Stimulated activated CD4-positive, alpha-beta T cell treated with anti-CD3 and anti-CD28 coated beads, Interleukin-12 subunit alpha, Interleukin-12 subunit beta, amount 100 ng/mL, for 4 hours (primary cell): ENCODE measurements at regions not wholly inside any gene's neighbourhood (a gene's known extent, or its start where the extent isn't known, plus 50 kb on each side); places are given as distances from the start of the nearest gene placed in this dataset.
"Not testable (repeated sequence)": the region's sequence is repeated elsewhere in the genome, so short reads cannot be mapped to it uniquely, and the experiment has no call there.

ENCODE experiments used
- DNase-seq: peaks from one replicate; pipeline ENCODE4 v3.0.0-alpha.2; 2020

DNA sequence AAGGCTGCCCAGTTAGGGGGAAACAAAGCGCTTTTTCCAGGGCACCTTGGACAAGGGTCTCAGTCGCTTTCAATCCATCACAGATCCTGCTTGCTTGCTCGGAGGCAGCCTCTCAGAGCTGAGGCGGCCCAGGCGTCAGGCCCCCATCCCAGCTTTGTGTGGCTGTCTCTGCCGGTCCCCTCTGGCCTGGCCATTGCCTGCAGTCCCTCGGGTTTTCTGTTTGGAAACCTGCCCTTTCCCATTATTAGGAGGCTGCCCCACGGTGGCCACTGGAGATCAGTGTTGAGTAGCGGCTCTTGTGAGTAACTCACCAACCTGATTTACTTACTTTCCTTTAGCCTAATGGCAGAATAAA is 216.1 kb downstream of the GLRX3 start:
- no peak for DNase-seq

DNA sequence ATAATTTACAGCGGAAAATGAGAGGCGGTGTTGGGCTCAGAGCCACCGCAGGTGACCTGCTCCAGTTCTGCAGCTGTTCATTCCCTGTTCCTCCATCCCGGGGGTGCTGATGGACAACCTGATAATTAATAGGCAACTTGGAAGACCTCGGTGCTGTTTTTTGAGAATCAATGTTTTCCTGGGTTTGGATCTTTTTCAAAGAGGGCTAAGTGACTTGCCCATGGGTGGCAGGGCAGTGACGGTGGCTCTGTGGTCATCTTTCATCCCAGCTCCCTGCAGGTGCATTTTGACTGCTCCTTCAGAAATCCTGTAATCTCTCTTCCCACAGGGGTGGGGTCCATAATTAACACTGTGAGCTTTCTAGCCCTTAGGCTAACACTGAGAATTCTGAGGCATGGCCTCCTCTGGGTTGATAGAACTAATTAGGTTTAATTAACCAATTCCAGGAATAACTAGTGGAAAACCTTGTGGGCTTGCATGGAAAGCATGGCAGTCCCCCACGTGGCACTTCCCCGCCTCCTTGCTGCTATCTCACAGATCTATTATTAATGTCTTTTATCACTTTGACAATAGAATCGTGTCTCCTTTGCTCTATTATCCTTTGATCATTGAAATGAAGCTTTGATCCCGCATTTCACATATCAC is 217.9 kb downstream of the GLRX3 start:
- no peak for DNase-seq

DNA sequence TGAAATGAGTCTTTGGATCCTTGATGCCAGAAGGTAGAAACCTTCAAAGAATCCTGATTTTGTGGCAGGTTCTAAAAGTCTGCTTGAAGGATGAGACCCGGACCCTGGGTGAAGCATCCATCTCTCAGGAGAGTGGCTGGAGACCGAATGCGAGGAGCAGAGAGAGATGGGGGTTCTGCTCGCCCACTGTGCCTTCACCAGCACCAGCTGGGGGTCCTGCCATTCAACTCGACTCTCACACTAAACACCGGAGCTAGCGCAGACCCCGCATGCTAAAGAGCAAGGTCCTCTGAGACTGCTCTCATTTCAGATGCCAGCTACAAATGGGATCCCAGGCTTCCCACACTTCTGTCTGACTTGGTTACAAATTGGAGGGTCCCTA is 218.4 kb downstream of the GLRX3 start:
- no peak for DNase-seq

DNA sequence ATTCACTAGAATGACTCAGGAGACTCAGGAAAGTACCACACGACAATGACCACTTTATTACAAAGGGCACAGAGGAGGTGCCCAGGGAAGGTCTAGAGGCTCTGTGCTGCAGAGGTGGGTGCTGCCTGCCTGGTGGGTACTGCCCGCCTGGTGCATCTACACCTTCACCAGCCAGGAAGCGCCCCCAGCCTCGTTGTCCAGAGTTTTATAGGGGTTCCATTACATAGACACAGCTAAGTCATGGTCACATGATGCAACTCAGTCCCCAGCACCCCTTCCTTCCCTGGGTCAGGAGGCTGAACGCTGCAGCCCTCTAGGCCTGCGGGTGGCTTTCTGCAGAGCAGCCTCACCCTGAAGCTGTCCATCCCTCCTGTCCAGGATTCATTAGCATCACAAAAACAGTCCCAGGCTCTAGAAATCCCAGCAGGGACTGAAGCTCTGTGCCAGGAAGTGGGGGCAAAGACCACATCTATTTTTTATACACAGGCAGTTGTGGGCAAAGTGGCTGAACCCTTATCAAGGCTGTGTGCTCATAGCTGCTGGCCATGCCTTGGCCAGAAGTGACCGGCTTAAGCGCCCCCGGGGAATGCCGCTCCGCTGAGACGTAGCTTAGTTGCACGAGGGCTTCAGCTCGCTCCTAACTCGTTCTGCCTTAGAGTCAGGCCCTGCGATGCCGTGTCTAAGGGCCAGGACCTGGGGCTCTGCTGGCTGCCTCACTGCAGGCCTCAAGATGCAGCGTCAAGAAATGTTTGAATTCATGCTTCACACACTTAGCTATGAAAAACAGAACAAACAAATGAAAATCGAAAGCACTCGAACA is 219.0 kb downstream of the GLRX3 start:
- no peak for DNase-seq

DNA sequence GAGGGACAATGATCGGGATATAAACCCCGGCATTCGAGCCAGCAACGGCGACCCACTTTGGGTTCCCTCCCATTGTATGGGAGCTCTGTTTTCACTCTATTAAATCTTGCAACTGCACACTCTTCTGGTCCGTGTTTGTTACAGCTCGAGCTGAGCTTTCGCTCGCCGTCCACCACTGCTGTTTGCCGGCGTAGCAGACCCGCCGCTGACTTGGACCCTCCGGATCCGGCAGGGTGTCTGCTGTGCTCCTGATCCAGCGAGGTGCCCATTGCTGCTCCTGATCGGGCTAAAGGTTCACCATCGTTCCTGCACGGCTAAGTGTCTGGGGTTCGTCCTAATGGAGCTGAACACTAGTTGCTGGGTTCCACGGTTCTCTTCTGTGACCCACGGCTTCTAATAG is 220.2 kb downstream of the GLRX3 start:
- not testable (repeated sequence) for DNase-seq

DNA sequence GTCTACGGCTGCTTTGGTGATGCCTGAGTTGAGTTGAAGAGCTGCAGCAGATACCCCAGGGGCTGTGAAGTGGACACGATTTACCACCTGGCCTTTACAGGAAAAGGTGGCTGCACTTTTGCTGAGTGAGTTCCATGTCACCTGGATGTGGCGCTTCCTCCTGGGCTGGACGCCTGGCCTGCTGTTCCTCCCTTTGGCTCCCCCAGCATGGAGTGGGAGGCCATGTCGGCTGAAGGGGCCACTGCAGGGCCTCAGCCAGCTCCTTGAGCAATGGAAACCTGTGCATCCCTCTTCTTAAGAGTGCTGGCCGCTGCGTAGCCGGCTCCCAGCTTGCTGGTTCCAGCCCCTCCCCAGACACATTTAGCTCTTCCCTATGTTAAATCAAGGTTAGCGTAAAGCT is 221.0 kb downstream of the GLRX3 start:
- DNase-seq: no peak

DNA sequence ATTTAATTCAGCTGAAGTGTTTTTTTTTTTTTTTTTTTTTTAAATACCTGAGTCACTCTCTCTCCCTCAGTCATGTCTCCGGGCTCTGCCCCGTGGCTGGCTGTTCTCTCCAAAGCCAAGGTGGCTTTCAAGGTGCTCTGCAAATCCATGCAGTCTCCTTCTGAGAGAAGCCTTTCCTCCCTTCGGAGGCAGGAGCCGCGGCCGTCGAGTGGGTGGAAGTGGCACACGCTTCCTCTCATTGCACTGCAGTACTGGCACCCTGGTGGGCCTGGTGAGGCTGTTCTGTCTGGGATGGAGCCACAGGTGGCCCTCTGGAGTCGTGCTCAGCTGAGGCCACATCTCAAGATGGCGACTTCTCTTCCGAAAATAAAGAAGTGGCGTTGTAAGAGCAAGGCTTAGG is 221.8 kb downstream of the GLRX3 start:
- no peak for DNase-seq

DNA sequence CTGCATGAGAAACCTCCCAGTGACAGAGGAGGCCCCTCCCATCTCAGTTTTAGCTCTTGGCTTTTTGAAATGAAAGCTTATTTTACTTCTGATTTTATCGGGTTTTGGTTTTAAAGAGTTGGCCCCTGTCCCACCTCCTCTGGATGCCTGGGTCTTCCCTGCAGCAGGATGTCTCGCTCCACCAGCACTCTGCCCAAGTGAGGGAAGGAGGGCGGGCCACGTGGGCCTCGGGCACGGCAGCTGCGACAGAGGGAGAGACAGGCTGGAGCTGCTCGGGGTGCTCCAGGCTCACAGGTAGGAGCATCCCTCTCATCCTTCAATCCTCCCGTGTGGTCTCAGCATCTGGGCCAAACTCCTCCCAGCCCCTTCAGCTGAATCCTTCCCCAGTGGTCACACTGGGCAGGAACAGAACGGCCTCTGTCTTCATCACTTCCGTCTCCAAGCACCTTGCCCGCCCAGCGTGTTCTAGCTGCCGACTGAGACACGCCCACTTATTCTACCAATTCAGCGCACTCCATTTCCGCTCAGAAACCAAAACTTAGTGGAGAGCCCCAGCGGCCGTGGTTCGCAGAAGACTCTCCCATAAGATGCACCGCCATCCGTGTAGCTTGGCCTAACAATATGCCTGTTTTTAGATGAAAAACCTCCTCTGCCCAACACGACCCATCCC is 222.9 kb downstream of the GLRX3 start:
- DNase-seq: no peak

DNA sequence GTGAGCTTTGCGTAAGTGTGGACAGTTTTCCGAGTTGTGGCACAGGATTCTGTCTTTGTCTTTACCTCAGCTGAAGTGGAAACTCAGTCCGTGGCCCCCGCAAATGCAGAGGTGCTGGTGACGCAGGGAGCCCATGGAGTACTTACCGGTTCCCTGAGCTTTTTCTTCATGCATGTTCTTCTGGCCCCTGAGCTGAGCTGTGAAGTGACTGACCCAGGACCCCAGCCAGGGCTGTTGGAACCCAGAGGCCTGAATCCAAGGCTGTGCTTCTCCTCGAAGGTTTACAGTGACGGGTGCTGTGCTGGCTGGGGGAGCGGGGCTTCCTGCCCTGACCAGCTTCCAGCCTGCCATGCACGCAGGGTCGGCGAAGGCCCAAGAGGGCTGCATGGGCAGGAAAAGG is 223.5 kb downstream of the GLRX3 start:
- DNase-seq: no peak

DNA sequence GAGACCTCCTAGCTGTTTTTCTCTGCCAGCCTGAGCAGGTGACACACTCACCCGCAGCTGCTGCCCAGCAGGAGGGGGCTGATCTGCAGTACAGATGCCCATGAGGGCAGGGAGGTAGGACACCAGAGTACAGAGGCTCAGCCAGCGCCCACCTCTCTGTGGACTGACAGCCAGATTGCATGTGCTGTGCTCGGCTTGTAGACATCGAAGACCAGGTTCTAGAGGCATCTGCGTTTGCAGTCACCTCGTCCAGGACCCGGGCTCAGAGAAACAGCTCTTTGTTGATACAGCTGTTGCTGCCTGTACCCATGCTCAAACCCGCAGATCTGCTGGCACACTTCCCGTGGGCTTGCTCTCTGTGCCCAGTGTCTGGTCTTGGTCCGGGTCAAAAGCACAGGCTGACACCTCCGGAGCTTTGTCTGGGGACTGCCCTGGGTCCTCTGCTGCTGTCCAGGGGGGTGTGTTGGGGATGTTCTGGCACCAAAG is 224.7 kb downstream of the GLRX3 start:
- DNase-seq: no peak

DNA sequence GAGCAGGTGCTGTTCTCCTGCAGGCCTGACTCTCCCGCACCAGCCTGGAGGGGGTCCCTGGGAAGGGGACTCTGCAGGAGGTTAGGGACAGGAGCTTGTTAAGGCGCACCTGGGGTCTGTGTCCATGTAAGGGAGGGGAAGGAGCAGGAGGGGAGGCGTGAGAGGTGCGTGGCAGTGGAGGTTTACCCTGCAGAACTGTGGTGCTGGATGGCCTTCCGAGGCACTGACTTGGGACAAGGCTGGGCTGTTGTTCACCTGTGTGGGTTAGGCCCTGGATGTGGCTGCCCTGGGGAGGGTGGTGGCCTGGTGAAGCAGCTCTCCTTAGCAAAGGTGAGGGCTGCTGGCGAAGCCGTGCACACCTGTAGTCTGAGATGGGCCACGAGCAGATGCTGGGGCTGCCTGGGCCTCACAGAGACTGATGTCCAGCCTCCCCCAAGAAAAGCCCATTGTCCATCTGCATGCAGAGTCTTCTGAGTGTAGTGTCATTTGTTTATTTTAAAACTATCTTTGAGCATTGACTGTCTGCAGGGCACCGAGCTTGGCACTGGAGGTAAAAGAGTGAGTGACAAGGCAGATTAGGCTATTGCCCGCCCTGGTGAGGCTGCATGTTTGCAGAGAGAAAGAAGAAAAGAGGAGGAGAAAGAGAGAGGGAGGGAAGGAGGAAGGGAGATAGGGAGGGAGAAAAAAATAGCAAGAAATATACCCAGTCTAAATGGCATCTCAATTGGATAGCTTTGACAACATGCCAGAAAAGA is 225.3 kb downstream of the GLRX3 start:
- DNase-seq: no peak

DNA sequence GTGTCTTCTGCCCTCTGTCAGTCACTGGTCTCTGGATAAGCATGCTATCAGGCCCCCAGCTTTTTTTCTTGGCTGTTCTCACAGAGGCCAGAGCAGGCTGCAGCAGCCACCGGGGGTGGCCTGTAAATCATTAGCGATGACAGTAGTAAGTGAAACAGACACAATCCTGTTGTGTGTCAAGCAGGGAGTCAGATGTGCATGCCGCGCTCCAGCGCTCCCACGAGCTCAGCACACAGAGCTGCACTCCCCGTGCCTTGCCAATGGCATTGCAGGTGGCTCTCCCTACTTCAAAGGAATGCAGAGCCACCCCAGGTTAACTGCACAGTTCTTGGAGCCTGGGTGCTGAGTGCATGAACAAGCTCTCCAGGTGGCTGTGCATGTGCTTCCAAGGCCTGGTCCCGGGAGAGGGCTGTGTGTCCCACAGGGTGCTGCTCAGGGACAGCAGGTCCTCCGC is 226.1 kb downstream of the GLRX3 start:
- DNase-seq: no peak

DNA sequence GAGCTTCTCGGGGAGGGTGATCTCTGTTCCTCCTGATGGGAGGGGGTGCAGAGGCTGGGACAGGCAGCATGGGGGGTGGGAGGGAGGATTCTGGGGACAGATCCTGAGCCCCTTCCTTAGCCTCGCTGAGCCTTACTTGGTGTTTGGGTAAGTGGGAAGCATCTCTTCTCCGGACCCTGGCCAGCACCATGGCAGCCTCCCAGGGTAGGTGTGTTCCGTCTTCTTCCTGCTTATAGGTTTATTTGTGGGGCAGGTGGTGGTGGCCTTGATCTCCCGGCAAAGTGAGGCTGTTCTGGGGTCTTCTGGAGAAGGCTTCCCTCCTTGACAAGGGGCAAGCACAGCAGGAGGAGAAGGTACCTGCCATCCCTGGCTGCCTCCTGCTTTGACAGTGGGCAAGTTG is 226.9 kb downstream of the GLRX3 start:
- DNase-seq: no peak

DNA sequence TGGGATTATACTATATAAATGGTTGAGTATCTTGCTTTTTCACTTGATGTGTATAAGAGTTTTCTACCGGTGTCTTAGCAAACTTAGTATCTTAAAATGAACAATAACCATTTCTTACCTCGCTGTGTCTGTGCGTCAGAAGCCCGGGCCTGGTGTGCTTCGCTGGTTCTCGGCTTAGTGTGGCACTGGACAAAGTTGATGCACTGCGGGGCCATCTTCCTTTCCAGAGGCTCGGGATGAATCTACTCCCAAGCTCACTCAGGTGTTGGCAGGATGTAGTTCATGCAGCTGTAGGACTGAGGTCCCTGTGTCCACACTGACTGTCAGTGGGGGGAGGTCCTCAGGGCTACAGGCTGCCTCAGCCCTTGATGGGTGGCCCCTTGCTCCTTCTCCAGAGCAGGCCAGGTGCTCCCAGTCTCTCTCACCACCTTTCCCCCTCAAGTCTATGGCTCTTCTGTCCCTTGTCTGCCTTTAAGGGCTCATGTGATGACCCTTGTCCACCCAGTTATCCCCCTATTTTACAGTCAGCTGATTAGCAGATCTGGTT is 227.8 kb downstream of the GLRX3 start:
- no peak for DNase-seq

DNA sequence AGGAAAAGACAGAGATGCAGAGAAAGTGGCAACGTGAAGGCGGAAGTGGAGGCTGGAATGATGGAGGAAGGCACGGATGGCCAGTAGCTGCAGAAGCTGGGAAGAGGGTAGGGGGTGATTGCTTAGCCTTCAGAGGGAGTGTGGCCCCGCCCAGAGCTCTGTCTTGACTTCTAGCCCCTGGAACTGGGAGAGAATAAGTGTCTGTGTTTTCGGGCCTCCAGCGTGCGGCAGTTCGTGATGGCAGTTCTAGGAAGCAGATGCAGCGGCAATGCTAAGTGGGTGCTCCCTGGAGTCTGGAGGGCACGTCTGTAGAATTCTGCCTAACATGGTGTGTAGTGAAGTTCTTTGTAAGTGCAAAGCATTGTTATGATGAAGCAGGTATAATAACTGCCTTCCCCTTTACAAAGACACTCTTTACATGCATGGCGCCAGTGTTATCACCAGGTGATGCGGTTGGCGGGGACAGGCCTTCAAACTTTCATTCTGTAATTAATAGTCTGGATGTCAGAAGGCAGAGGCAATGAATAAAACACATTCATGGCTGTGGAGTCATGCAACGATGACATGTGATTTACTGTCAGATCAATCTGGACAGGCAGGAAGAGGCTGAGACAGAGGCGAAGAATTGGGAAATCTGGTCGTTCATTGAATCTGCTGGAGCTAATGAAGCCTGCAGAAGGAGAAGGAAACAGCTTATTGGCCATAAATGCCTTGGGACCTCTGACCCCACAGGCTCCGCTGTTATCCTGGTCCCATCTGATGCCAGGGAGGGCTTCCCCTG is 228.6 kb downstream of the GLRX3 start:
- no peak for DNase-seq

DNA sequence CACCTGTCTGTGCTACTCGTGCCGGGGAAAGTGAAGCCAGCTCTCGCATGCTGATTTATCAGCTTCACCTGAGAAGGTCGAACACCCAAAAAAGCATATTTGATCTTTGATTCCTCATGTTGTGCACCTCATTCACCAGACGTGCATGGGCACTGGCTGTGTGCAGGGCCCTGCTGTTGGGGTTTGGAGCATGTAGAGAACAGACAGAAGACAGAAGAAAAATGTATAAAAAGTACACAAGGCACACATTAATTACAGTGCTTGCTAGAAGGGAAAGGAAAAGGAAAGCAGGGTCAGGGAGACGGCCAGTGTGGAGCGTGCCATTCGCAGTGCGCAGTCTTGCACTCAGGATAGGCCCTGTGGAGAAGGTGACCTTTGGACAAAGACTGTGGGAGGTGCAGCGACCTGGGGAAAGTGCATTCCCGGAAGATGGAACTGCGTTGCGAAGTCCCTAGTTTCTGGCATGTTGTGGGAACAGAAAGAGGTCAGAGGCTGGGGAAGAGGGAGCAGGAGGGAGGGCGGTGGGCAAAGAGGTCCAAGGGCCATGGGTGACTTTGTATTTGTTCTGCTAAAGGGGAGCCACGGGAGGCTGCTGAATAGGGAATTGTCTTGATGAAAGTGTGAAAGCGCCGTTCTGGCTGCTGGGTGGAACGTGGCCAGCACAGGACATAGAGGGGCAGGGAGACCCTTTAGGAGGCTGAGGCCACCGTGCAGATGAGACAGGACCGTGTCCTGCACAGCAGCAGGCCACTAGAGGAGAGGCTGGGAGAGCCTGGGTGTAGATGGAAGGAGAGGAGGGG is 232.8 kb downstream of the GLRX3 start:
- no peak for DNase-seq

DNA sequence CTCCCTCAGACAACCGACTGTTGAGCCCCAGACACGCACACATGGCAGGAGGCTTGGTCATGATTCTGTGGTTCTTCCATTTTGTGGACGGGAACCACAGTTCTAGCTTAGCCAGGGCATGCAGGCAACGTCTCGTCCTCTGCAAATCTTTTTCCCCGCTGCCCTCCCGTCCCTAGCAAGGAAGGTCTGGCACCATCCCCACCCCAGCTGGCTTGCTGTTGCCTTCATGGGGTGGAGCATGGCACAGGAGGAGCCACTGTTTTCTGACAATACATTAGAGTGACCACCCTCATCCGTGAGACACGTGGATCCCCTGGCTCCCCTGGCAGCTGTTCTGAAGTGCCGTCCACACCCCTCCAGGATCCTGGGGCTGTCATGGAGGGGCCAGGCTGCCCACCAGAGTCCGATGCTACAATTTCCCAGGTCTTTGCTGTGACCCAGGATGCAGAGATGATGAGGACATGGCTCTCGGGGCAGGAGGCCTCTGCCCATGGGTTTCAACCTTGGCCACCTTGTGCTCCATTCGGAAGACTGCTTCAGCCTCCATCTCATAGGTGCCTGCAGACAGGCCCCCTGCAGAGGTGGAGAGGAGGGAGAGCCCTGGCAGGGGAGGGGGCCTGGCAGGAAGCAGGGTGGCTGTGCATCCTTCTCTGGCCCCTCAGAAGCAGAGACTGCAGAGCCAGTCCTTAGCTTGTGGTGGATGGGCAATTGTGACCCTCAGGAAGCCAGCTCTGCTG is 233.6 kb downstream of the GLRX3 start:
- DNase-seq: no peak

DNA sequence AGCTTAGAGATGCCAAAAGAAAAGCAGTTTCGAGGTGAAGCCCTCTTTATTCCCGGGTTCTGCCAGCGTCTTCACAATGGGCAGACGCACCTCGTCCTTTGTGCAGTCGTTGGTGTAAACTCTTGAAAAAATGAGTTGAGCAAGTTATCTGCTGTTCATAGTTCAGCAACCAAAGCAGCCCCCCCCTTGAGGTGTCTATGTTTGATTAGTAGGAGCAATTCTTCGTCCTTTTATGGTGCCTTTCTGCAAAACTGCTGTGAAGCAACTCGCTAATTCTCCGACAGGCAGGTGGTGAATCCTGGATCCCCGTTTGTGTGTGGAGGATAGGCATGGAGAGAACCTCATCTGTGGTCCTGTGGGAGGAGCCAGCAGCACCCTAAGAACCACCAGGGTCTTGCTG is 234.5 kb downstream of the GLRX3 start:
- no peak for DNase-seq

DNA sequence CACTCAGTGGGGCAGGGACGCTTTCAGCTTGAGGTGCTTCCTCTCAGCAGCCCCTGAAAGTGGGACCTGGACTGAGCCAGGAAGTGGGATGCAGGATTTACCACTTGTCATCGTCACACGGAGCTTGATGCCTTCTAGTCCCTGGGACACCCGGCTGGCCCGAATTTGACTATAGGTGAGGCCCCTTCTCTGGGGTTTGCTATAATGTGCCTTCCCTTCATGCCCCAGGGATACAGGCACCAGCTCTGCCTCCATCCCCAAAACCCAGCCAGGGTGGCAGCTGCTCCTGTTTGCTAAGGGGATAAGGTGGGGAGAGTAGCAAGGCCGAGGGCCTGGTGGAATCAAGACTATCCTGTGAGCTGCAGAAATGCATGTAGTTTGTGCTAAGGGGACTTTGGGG is 235.0 kb downstream of the GLRX3 start:
- no peak for DNase-seq

DNA sequence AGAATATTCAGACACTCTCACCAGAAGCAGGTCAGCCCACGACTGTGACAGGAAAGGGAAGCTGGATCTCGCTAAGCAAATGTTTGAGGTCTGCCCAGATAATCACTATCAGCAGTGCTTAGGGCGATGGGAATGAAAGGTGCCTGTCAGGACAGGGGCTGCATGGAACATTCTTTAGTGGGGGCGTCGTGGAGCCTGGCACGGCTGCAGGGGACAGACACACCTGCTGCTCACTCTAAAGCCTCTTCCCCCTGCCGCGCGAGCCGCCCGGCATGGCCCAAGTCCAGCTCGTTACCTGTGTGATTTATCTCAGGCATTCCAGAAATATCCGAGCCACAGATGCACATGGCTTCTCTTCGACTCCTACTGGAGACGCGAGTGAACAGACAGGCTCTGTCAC is 235.5 kb downstream of the GLRX3 start:
- no peak for DNase-seq

DNA sequence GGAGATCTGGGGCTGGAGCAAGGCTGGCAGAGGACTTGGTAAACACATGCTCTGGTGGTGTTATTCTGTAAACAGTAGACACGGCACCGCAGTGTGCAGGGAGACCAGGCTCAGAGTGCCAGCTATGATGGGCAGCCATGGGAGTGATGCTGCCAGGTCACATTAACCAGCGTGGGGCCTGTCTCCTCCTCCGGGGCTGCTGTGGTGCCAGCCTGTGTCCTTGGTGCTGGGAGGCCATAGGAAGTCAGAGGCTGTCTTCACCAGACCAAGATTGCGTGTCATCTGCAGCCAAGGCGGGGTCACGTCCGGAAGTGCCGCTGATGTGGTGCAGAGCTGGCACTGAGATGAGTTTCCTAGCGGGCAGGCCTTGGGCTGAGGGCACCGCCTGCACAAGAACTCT is 236.0 kb downstream of the GLRX3 start:
- DNase-seq: no peak
